ENCODE measurements at regions not wholly inside any gene's neighbourhood (a gene's known extent, or its start where the extent isn't known, plus 50 kb on each side); places are given as distances from the start of the nearest gene placed in this dataset.
A peak's percentile ranks its signal among the peaks of the same experiment; 100 is the strongest.

GRCh38 chr6:26240157-26241032 is 124.6 kb upstream of the BTN3A2 start:
- ChIA-PET CTCF (no interaction called here), POLR2A (interaction anchor here (0.7 kb wide), 1 partner anchor 10 kb away, joined by 3 read pairs; no protein-coding TSS in a partner anchor)
- no peak for DNase-seq
- TF ChIP-seq CTCF (IDR thresholded peaks at IDR 0.05; ENCODE audit: insufficient read depth in 1 of 2, low read depth in 1 of 2, low read length in 1 of 2, severe bottlenecking in 1 of 2, unreplicated experiment in 1 of 2) = no peak
- H3K27me3 ChIP-seq (replicated peaks; ENCODE audit: control insufficient read depth, insufficient read depth, low read length) = no peaks in the 10 kb centered on the region
- H3K4me3 ChIP-seq (ENCODE audit: low read depth, low read length) = no peak overlapping the region
- no peaks in the 10 kb centered on the region for H3K27me3 Mint-ChIP-seq (ENCODE audit: insufficient read depth, unreplicated experiment)
- H3K36me3 ChIP-seq (ENCODE audit: control insufficient read depth, insufficient read depth, low read length) = no peaks in the 10 kb centered on the region
- H3K27ac Mint-ChIP-seq (ENCODE audit: unreplicated experiment) = no peak overlapping the region
- no TSS peak for BruUV-seq (replicated peaks)
- no peak overlapping the region for H3K4me3 Mint-ChIP-seq (ENCODE audit: unreplicated experiment)
- peaks cover 28% of the 10 kb centered on the region for H3K4me1 ChIP-seq
- intact Hi-C loops (cut with micrococcal nuclease; ENCODE audit: unreplicated experiment) = no loop called here
- H3K36me3 Mint-ChIP-seq (ENCODE audit: insufficient read depth, unreplicated experiment) = peaks cover 7% of the 10 kb centered on the region
- no peaks in the 10 kb centered on the region for H3K9me3 ChIP-seq
- H3K4me1 Mint-ChIP-seq (ENCODE audit: low read depth, unreplicated experiment) = peaks cover 17% of the 10 kb centered on the region
- H3K9me3 Mint-ChIP-seq (ENCODE audit: unreplicated experiment) = no peaks in the 10 kb centered on the region

GRCh38 chr6:26241033-26241895 is 123.7 kb upstream of the BTN3A2 start:
- H3K27me3 ChIP-seq (replicated peaks; ENCODE audit: control insufficient read depth, insufficient read depth, low read length) = no peaks in the 10 kb centered on the region
- no peaks in the 10 kb centered on the region for H3K9me3 ChIP-seq
- ChIA-PET POLR2A (interaction anchor here (0.5 kb wide), 1 partner anchor 24 kb away, joined by 3 read pairs; no protein-coding TSS in a partner anchor), CTCF (no interaction called here)
- no peak overlapping the region for H3K27ac Mint-ChIP-seq (ENCODE audit: unreplicated experiment)
- H3K4me3 ChIP-seq (ENCODE audit: low read depth, low read length) = no peak overlapping the region
- no peak for TF ChIP-seq CTCF (IDR thresholded peaks at IDR 0.05; ENCODE audit: insufficient read depth in 1 of 2, low read depth in 1 of 2, low read length in 1 of 2, severe bottlenecking in 1 of 2, unreplicated experiment in 1 of 2)
- no peaks in the 10 kb centered on the region for H3K27me3 Mint-ChIP-seq (ENCODE audit: insufficient read depth, unreplicated experiment)
- DNase-seq = no peak
- H3K9me3 Mint-ChIP-seq (ENCODE audit: unreplicated experiment) = no peaks in the 10 kb centered on the region
- H3K36me3 ChIP-seq (ENCODE audit: control insufficient read depth, insufficient read depth, low read length) = no peaks in the 10 kb centered on the region
- peaks cover 21% of the 10 kb centered on the region for H3K4me1 ChIP-seq
- intact Hi-C loops (cut with micrococcal nuclease; ENCODE audit: unreplicated experiment) = no loop called here
- peaks cover 17% of the 10 kb centered on the region for H3K4me1 Mint-ChIP-seq (ENCODE audit: low read depth, unreplicated experiment)
- H3K36me3 Mint-ChIP-seq (ENCODE audit: insufficient read depth, unreplicated experiment) = peaks cover 6% of the 10 kb centered on the region
- no peak overlapping the region for H3K4me3 Mint-ChIP-seq (ENCODE audit: unreplicated experiment)
- no TSS peak for BruUV-seq (replicated peaks)

- CTCF ChIA-PET = no interaction called here
- BruUV-seq (replicated peaks) = no TSS peak
- POLR2A ChIA-PET = interaction anchor here (0.7 to 1.8 kb wide), 6 partner anchors 8 to 30 kb away, joined by 3 to 20 read pairs (median 5); a partner anchor contains a TSS
Observed at GRCh38 chr6:26243132-26243531, 121.9 kb upstream of the BTN3A2 start.

More at GRCh38 chr6:26243132-26243531, 121.9 kb upstream of the BTN3A2 start:
- DNase-seq = peak; percentile 67 to 77
- peaks cover 21% of the 10 kb centered on the region for H3K4me1 ChIP-seq
- no peaks in the 10 kb centered on the region for H3K27me3 Mint-ChIP-seq (ENCODE audit: insufficient read depth, unreplicated experiment)
- peak overlapping the region; percentile 88 for H3K27ac Mint-ChIP-seq (ENCODE audit: unreplicated experiment)
- no peak overlapping the region for H3K4me3 ChIP-seq (ENCODE audit: low read depth, low read length)
- peaks cover 10% of the 10 kb centered on the region for H3K36me3 Mint-ChIP-seq (ENCODE audit: insufficient read depth, unreplicated experiment)
- intact Hi-C loops (cut with micrococcal nuclease; ENCODE audit: unreplicated experiment) = loop anchor here (1.0 kb wide), 1 partner anchor 8 kb away; no protein-coding TSS in a partner anchor
- H3K9me3 ChIP-seq = no peaks in the 10 kb centered on the region
- peak overlapping the region; percentile 59 for H3K4me3 Mint-ChIP-seq (ENCODE audit: unreplicated experiment)
- H3K27me3 ChIP-seq (replicated peaks; ENCODE audit: control insufficient read depth, insufficient read depth, low read length) = no peaks in the 10 kb centered on the region
- H3K9me3 Mint-ChIP-seq (ENCODE audit: unreplicated experiment) = no peaks in the 10 kb centered on the region
- no peaks in the 10 kb centered on the region for H3K36me3 ChIP-seq (ENCODE audit: control insufficient read depth, insufficient read depth, low read length)
- H3K4me1 Mint-ChIP-seq (ENCODE audit: low read depth, unreplicated experiment) = peaks cover 17% of the 10 kb centered on the region
- no peak for TF ChIP-seq CTCF (IDR thresholded peaks at IDR 0.05; ENCODE audit: insufficient read depth in 1 of 2, low read depth in 1 of 2, low read length in 1 of 2, severe bottlenecking in 1 of 2, unreplicated experiment in 1 of 2)

Measured in Caco-2 (cell line).